ENCODE measurements at regions not wholly inside any gene's neighbourhood (a gene's known extent, or its start where the extent isn't known, plus 50 kb on each side); places are given as distances from the start of the nearest gene placed in this dataset.

GRCh38 chr5:133883916-133884315, 84.5 kb downstream of the C5orf15 start:
- TF ChIP-seq EZH2 (IDR thresholded peaks at IDR 0.05) (no peak), POLR2AphosphoS5 (IDR thresholded peaks at IDR 0.05; ENCODE audit: borderline replicate concordance, low read depth, low read length) (no peak)
